Bronchial epithelial cell (primary cell): ENCODE measurements at regions not wholly inside any gene's neighbourhood (a gene's known extent, or its start where the extent isn't known, plus 50 kb on each side); places are given as distances from the start of the nearest gene placed in this dataset.
"Not testable (repeated sequence)": the region's sequence is repeated elsewhere in the genome, so short reads cannot be mapped to it uniquely, and the experiment has no call there.

Source experiments
- DNase-seq: peaks from one replicate; pipeline ENCODE4 v3.0.0-alpha.2; 2010; ENCODE audit warnings: low read depth
- FAIRE-seq: peaks from 2 replicates; lab custom pipeline; 2011; peaks lifted over from hg19 to GRCh38; lab: Jason Lieb, UNC
- H3K27me3 ChIP-seq: 2 replicates; pipeline ENCODE4 v1.5.1; 2011; ENCODE audit warnings: low read length; ENCODE audit not compliant: control insufficient read depth, insufficient read depth
- H3K36me3 ChIP-seq: 2 replicates; pipeline ENCODE4 v1.5.1; 2011; ENCODE audit warnings: low read length; ENCODE audit not compliant: control insufficient read depth, insufficient read depth
- H3K4me3 ChIP-seq: 2 replicates; pipeline ENCODE4 v1.5.1; 2011; ENCODE audit warnings: mild to moderate bottlenecking, low read depth, low read length, control low read depth
- TF ChIP-seq, protein P1 (sequence below): IDR thresholded peaks from 2 replicates; pipeline ENCODE4 v1.5.1; 2011; ENCODE audit warnings: mild to moderate bottlenecking, moderate library complexity, low read length, control low read depth, inconsistent platforms; ENCODE audit not compliant: insufficient read depth, severe bottlenecking

- H3K27me3 ChIP-seq: no peaks in the 10 kb centered on the region
- H3K4me3 ChIP-seq: no peak overlapping the region
- FAIRE-seq (no peak), DNase-seq (no peak)
- TF ChIP-seq, protein P1, sequence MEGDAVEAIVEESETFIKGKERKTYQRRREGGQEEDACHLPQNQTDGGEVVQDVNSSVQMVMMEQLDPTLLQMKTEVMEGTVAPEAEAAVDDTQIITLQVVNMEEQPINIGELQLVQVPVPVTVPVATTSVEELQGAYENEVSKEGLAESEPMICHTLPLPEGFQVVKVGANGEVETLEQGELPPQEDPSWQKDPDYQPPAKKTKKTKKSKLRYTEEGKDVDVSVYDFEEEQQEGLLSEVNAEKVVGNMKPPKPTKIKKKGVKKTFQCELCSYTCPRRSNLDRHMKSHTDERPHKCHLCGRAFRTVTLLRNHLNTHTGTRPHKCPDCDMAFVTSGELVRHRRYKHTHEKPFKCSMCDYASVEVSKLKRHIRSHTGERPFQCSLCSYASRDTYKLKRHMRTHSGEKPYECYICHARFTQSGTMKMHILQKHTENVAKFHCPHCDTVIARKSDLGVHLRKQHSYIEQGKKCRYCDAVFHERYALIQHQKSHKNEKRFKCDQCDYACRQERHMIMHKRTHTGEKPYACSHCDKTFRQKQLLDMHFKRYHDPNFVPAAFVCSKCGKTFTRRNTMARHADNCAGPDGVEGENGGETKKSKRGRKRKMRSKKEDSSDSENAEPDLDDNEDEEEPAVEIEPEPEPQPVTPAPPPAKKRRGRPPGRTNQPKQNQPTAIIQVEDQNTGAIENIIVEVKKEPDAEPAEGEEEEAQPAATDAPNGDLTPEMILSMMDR: no peak
- H3K36me3 ChIP-seq: no peaks in the 10 kb centered on the region
Observed at GRCh38 chr2:2773692-2774091, 442.6 kb upstream of the MYT1L start.

DNA sequence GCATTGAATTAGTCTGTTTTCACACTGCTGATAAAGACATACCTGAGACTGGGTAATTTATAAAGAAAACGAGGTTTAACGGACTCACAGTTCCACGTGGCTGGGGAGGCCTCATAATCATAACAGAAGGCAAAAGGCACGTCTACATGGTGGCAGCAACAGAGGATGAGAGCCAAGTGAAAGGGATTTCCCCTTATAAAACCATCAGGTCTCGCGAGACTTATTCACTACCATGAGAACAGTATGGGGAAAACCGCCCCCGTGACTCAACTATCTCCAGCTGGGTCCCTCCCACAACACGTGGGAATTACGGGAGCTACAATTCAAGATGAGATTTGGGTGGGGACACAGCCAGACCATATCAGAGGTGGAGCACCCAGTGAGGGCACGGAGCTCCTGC, 442.0 kb upstream of the MYT1L start:
- DNase-seq, H3K36me3 ChIP-seq, H3K27me3 ChIP-seq, H3K4me3 ChIP-seq, FAIRE-seq: not testable (repeated sequence)

DNA sequence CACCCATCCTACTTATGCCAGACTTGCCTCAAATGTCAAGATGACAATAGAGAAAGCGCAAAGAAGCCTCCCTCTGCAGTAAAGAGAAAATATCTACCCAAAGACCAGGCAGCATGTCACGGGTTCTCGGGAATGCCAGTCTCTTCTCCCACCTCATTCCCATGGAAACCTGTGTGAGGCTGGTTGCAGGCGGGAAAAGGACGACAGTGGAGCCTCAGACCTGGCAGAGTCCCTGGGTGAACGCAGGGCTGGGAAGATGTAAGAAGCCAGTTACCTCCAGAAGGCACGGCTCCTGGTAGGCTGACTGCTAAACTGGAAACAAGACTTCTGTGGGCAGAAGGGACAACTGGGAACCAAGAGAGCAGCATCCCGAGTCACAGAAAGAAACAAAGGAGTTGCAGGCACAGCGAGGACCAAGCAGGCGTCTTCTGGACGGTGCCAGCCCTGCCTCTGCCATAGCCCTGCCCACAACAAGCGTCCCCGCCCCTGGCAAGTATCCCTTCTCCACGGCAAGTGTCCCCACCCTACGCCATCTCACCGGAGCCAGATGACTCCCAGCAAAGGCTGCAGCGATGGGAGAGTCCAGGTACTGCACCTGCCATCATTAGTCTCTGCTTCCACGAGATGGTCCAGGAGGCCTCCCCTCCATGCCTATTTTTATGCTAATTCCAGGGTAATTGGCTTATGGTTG, 440.8 kb upstream of the MYT1L start:
- Histone ChIP-seq H3K4me3 (no peak overlapping the region), H3K27me3 (no peaks in the 10 kb centered on the region), H3K36me3 (no peaks in the 10 kb centered on the region)
- no peak for FAIRE-seq
- no peak for DNase-seq
- TF ChIP-seq, protein P1: no peak

DNA sequence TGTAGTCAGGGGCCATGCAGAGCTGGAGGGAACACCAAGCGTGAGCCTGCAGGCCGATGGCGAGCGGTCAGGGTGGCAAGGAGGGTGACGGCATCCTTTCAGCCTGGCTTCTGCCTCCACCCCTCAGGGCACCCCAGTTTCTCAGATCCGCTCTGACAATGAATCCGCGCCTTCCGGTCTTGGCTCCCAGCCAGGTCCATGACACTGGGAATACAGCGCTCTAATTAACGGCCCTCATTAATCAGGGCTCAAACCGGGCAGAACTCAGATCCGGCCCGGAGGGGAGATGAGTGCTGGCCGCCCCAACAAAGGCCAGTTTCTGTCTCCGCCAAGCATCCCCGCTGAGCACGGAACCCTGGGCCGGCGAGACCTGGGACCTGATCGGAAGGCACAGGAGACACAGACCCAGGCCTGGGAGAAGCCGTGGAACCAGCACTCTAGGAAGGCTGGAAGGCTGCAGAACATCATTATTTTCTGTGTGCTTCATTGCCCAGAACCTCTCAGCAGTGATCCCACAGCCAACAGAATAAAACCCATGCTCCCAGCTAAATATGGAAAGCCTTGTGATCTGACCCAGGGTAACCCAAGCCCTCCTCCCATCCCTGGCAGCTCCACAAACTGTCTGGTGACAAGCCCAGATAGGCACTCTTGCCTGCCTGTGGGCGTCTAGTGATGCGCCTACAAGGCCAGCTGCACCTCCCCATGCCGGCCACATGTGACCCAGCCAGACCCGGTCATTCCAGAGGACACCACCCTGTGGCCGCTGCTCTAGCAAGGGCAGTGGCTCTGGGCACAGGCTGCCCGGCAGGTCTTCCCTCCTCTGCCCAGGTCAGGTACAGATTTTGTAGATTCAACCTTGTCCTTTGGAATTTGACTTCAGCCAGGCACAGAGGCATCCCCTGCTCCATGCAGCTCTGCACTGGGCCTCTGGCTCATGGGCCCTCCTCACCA, 438.7 kb upstream of the MYT1L start:
- no peak for FAIRE-seq

DNA sequence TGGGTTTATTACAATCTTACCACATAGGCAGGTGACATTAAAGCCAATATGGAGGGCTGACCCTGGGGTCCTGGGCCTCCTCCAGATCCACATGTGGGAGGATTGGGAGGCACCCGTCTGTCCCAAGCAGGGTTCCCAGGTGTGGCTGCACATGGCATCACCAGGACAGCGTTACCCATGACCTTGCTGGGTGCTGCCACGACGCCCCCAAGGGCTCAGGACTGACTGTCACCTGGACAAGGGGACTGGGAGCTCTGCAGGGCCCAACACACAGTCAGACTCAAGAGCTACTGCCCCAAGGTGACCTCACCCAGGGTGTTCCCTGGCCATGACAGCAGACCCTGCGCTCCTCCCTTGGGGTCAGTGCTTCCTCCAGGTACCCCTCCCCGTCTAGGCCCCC, 437.4 kb upstream of the MYT1L start:
- FAIRE-seq: peak; percentile 7
- TF ChIP-seq, protein P1: no peak
- Histone ChIP-seq H3K4me3 (no peak overlapping the region), H3K36me3 (no peaks in the 10 kb centered on the region), H3K27me3 (no peaks in the 10 kb centered on the region)
- DNase-seq: no peak

More for the DNA sequence above, 438.7 kb upstream of the MYT1L start:
- Histone ChIP-seq H3K4me3 (no peak overlapping the region), H3K27me3 (no peaks in the 10 kb centered on the region), H3K36me3 (no peaks in the 10 kb centered on the region)
- DNase-seq: no peak
- TF ChIP-seq, protein P1: no peak

- no peaks in the 10 kb centered on the region for H3K27me3 ChIP-seq
- DNase-seq: no peak
- H3K36me3 ChIP-seq: no peaks in the 10 kb centered on the region
- TF ChIP-seq, protein P1: no peak
- FAIRE-seq: no peak
- no peak overlapping the region for H3K4me3 ChIP-seq
Observed at GRCh38 chr2:2767837-2768236, 436.8 kb upstream of the MYT1L start.
